ENCODE measurements at regions not wholly inside any gene's neighbourhood (a gene's known extent, or its start where the extent isn't known, plus 50 kb on each side); places are given as distances from the start of the nearest gene placed in this dataset.
A peak's percentile ranks its signal among the peaks of the same experiment; 100 is the strongest.

DNA sequence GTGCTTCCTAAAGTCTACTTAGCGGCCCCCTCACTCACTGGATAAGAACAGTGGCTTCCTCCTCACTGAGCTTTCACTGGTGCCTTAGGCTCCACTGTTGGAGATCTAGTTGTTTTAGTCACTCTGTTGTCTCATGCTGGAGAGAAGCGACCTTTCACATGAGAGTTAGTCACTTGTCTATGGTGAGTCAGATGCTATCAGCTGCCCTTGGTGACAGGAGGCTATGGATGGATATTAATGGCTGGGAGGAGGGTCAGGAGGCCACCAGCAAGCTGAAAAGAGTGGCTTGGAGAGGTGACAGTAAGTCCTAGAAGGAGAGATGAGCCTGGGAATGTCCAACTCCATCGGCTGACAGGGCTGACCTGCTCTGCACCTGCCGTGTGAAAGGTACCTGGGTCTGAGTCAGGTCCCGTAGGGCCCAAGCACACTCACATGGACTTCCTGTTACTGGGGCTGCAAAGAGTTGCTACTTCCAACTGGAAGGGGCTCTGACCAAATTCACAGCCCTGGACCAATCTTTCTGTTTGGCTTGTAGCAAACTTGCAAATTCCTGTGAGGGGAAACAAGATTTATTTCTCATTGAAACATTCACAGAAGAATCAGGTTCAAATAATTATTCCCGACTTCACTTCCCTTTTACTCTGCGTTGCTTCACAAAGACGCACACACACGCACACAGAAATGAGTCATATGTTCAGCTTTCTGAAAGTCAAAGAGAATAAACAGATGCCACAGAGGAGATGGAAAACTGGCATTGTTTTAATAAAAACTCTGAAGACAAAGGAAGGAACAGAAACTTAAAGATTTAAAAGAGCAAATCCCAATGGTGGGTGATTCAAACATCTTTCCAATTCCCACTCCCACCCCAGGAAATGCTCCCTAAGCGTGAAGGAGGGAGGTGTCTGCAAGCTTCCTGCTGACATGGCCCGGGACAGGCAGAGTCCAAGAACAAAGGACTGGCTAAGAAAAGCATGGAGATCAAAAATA, 203.5 kb upstream of the TWIST2 start:
- DNase-seq (ENCODE audit: low spot score), result no peak
- in situ Hi-C loops (cut with HindIII; ENCODE audit: low sequenced_read_pairs), result no loop called here

GRCh38 chr2:238645095-238645494, 202.8 kb upstream of the TWIST2 start:
- DNase-seq (ENCODE audit: low spot score), result no peak
- in situ Hi-C loops (cut with HindIII; ENCODE audit: low sequenced_read_pairs), result no loop called here

DNA sequence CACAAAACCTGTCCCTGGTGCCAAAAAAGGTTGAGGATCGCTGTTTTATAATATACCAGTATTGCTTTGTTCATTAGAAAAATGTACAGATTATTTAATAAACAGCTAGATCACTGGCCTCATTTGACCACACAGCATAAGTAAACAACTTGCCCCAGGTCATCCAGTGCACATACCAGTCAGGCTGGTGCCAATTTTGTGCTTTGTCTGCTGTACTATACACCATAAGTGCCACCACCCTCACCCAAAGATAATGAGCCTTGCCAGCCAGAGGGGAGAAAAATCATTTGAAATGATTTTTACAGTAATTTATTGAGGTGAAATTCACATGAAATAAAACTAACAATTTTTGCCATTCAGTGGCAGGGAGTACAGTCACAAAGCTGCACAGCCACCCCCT, 202.2 kb upstream of the TWIST2 start:
- no peak for DNase-seq (ENCODE audit: low spot score)
- in situ Hi-C loops (cut with HindIII; ENCODE audit: low sequenced_read_pairs), result no loop called here

DNA sequence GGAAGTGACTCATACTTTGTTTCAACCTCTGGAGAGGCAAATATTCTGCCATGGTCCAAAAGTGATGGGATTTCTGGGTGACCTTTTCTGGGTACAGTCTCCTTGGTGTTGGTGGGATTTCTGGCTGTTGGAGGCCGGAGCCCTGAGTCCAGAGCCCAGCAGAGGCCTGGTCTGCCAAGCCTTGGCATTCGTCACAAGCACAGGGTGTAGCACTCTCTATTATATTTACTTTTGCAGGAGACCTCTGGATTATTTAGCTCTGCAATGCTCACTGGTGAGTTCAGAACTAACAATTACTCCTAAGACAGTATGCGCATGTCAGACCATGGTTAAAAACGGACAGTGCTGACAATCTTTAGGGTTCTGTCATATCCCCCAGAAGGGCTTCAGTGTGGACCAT, 201.6 kb upstream of the TWIST2 start:
- in situ Hi-C loops (cut with HindIII; ENCODE audit: low sequenced_read_pairs), result no loop called here
- no peak for DNase-seq (ENCODE audit: low spot score)

- no peak for DNase-seq (ENCODE audit: low spot score)
- in situ Hi-C loops (cut with HindIII; ENCODE audit: low sequenced_read_pairs), result no loop called here
Measured at GRCh38 chr2:238646803-238647202, 201.1 kb upstream of the TWIST2 start.

GRCh38 chr2:238649123-238649522, 198.8 kb upstream of the TWIST2 start:
- DNase-seq (ENCODE audit: low spot score), result no peak
- in situ Hi-C loops (cut with HindIII; ENCODE audit: low sequenced_read_pairs), result no loop called here

- no peak for DNase-seq (ENCODE audit: low spot score)
- in situ Hi-C loops (cut with HindIII; ENCODE audit: low sequenced_read_pairs), result no loop called here
Measured at GRCh38 chr2:238649936-238650518, 197.9 kb upstream of the TWIST2 start.

DNA sequence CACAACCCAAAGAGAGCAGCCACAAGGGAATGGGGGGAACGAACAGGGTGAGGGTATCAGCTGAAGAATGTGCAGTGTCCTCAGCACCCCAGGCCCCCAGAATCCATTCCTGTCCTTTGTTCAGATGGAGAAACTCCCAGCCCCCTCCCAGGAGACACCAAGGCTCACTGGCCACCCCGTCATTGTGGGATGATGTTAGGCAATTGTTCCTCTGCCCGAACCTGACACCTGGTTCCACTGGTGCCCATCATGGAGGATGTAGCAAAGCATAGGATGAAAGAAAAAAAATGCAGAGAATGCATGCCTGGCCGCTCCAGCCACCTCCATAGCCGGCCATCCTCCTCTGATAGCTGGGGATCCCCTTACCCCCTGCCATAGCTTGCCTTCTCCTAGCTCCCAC, 197.3 kb upstream of the TWIST2 start:
- DNase-seq (ENCODE audit: low spot score), result no peak
- in situ Hi-C loops (cut with HindIII; ENCODE audit: low sequenced_read_pairs), result no loop called here

DNA sequence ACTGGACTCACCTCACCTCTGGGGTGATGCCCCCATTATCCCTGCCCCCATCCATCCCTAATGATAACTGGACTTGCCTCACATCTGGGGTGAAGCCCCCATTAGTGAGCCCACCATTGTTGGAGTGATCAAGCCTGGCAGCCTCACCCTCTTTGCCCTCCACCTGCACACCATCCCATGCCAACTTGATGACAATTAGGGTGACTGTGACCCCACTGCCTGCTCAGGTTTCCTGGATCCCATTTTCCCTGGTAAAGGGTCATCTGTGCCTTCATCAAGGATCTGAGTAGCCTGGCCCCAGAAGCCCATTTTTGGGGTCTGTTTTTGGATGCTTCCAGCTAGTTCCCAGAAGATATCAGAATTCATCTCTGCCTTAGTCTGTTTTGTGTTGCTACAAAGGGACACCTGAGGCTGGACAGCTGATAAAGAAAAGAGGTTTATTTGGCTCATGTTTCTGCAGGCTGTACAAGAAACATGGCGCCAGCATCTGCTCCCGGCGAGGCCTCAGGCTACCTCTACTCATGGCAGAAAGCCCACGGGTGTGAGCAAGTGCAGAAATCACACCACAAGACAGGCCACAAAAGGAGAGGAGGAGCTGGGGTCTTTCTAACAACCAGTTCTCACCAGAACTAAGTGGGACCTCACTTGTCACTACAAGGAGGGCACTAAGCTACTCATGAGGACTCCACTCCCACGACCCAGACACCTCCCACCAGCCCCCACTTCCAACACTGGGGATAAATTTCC, 196.4 kb upstream of the TWIST2 start:
- in situ Hi-C loops (cut with HindIII; ENCODE audit: low sequenced_read_pairs), result no loop called here

DNA sequence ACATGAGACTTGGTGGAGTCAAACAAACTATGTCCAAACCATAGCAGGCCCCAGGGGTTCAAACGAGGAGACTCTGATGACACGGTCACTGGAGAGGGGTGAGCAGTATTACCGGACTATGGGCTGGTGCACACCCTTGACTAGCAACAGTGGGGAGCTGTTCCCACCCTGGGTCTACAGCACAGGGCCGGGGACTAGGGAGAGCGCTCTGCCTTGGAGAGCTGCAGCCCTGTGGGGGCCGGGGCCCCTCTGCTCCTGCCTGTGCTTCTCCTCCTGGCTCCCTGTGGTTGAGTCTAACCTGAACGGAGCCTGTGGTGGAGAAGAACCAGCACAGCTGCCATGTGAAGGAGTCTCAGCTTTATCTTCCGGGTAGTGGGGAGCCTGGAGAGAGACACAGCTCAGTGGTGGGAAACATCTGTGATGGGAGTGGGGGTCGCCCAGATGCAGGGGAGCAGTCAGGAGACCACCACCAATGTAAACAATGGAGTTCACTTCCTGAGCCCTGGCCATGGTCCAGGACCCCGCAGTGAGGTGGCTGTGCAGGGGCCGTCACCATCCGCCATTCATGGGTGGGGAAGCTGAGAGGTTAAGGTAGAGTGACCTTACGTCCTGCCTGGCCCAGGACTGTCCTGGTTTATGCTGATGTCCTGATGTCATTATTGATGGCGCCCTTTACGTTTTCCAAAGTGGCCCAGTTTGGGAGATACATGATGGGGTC, 195.7 kb upstream of the TWIST2 start:
- in situ Hi-C loops (cut with HindIII; ENCODE audit: low sequenced_read_pairs), result no loop called here
- no peak for DNase-seq (ENCODE audit: low spot score)

More for the DNA sequence above, 196.4 kb upstream of the TWIST2 start:
- no peak for DNase-seq (ENCODE audit: low spot score)

GRCh38 chr2:238652771-238653157, 195.1 kb upstream of the TWIST2 start:
- in situ Hi-C loops (cut with HindIII; ENCODE audit: low sequenced_read_pairs), result no loop called here
- DNase-seq (ENCODE audit: low spot score), result no peak

GRCh38 chr2:238653431-238654109, 194.3 kb upstream of the TWIST2 start:
- in situ Hi-C loops (cut with HindIII; ENCODE audit: low sequenced_read_pairs), result no loop called here
- no peak for DNase-seq (ENCODE audit: low spot score)

DNA sequence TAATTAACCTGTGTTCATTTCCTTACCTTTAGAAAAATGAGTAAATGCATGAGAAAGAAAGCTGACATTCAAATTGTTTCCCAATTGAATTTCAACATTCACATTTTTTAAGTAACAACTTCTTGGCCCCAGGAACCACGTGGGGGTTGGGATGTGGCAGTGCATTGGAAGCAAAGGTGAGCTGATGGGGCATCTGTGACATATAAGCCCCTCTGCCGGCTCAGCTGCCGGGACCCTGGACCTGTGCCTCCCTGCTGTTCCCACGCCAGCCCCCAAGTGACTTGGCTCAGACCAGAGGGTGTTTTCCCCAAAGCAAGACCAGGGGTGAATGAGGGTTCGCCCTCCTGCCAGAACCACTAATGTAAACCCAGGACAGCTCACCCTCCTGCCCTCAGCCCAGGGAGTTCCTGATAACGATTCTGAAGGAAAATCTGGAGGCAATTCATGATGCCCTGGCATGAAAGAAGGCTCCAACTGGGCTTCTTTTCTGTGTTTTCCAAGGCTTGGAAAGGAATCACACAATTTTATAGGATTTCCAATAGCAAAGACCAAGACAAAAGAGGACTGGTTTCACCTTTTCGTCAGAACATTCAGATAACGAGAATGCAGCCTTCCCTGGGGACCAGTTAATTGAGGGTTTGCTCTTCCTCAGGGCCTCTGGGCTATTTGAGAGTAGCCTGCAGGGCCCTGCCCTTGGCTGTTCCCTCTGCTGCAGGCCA, 193.2 kb upstream of the TWIST2 start:
- no peak for DNase-seq (ENCODE audit: low spot score)
- in situ Hi-C loops (cut with HindIII; ENCODE audit: low sequenced_read_pairs), result no loop called here

DNA sequence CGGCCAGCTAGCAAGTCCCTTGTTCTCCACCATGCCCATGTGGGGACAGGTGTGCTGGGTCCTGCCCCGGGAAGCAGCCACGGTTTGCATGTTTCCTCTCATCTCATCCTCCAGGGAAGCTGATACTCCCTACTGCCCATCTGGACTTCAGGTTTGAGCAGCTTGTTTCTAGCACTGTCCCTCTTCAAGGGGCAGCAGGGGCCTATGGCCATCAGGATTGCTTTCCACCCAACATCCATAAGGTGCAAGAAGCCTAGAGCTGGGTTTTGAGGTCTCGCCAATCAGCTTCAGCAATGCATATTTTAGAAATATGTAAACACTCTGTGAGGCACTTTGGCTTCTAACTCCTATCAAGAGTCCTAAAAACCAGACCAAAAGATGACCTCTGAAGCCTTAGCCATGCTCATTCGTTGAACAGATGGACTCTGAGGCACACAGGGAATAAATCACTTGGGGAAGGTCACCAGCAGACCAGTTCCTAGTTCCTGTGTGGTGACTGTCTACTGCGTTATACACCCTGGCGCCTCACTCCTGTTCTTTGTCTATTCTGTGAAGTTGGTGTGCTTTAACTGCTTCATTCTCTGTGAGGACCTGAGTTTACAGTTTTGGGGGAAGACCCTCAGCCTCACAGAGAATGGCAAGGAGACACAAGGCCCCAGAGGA, 192.6 kb upstream of the TWIST2 start:
- DNase-seq (ENCODE audit: low spot score), result no peak
- in situ Hi-C loops (cut with HindIII; ENCODE audit: low sequenced_read_pairs), result no loop called here

DNA sequence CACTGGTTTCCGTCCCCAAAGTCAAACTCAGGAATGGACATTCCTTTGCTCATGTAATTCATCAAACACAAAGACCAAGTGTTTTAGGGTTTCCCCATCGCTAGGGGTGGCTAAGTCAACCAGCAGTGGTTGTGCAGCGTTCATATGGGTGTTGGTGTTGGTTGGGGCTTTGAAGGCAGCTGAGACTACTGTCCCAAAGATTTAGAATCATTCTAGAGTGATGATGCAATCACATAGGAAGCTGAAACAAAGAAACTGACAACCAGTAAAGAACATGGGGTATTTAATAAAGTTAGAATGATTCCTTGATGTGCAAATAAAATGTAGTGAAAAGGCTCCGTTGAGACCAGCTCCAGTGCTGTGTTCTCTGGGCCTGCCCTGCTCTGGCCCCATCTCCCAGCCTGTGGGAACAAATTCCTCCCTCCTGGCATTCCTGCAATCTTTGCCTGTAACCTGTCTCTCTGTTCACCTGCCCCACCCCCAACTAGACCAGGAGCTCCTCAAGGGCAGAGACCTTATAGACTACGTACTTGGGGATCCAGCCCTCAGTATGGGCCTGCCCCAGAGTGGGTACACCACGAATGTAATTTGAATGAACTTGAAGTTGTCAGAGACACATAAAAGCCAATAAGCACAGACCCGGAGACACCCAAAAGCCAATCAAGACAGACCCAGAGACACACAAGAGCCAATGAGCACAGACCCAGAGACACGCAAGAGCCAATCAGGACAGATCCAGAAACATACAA, 191.7 kb upstream of the TWIST2 start:
- no peak for DNase-seq (ENCODE audit: low spot score)
- in situ Hi-C loops (cut with HindIII; ENCODE audit: low sequenced_read_pairs), result no loop called here

DNA sequence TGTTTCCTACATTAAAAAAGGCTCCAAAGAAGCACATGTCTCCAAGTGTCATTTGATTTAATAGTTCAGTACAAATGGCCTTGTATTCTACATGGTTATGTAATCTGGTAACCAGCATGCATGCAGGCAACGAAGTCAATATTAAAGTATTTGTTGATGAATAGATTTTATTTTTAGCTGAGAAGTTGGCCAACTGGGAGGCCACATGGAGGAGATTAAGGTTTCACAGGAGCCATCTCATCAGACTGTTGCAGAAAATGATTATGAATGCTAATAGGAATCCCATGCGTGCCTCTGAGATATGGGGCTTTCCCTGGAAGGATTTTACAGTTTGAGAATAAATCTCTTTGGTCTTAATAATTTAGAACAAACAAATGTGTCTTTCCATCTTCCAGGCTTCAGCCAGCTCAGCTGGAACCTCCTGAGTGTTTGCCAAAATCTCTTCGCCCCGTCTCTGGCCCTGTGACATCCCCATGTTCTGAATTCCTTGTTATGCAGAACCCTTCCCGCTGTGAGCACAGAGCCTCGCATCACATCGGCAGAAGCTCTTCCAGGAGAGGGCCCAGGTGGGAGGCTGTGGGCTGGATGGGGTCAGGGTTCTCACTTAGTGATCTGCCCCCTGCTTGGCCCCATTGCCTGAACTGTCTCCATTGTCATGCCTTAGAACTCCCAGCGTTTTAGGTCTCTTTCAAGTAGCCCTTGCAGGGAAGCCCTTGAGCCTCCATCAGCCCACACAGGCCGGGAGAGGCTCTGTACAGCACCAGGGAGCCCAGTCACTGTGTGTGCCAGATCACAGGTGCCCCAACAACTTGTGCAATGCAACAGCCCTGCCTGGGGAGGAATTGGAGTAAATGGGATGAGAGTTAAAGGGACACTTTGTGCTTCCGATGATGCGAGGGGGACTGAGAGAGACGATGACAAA, 190.5 kb upstream of the TWIST2 start:
- DNase-seq (ENCODE audit: low spot score), result peak; percentile 1
- in situ Hi-C loops (cut with HindIII; ENCODE audit: low sequenced_read_pairs), result no loop called here
